Thymus (tissue), 11 donors: ENCODE measurements at regions not wholly inside any gene's neighbourhood (a gene's known extent, or its start where the extent isn't known, plus 50 kb on each side); places are given as distances from the start of the nearest gene placed in this dataset.

Source experiments
- DNase-seq, 9 donors: peaks; one replicate each; pipeline ENCODE4 v3.0.0-alpha.2; 2013; ENCODE audit warnings: low spot score in 9 of 9, low read depth in 6 of 9, missing footprints in 1 of 9
- H3K27ac ChIP-seq, 2 donors: one replicate each; pipeline ENCODE4 v1.5.1; 2013; ENCODE audit warnings: control low read depth in 1 of 2, low read depth in 1 of 2, low read length in 1 of 2, mild to moderate bottlenecking in 1 of 2, moderate library complexity in 1 of 2
- H3K27me3 ChIP-seq, 2 donors: one replicate each; pipeline ENCODE4 v1.5.1; 2013; ENCODE audit warnings: low read length in 1 of 2; ENCODE audit not compliant: control insufficient read depth in 2 of 2, insufficient read depth in 1 of 2
- H3K36me3 ChIP-seq, 2 donors: one replicate each; pipeline ENCODE4 v1.5.1; 2013; ENCODE audit warnings: low read length in 1 of 2, mild to moderate bottlenecking in 1 of 2, moderate library complexity in 1 of 2; ENCODE audit not compliant: control insufficient read depth in 2 of 2, insufficient read depth in 2 of 2
- H3K4me1 ChIP-seq, 2 donors: one replicate each; pipeline ENCODE4 v1.5.1; 2013; ENCODE audit warnings: low read length in 2 of 2; ENCODE audit not compliant: control insufficient read depth in 2 of 2, insufficient read depth in 2 of 2
- H3K4me3 ChIP-seq, 2 donors: one replicate each; pipeline ENCODE4 v1.5.1; 2013; ENCODE audit warnings: low read length in 2 of 2, control low read depth in 1 of 2, mild to moderate bottlenecking in 1 of 2
- H3K9me3 ChIP-seq, 2 donors: one replicate each; pipeline ENCODE4 v1.5.1; 2013; ENCODE audit warnings: low read length in 1 of 2, mild to moderate bottlenecking in 1 of 2; ENCODE audit not compliant: control insufficient read depth in 2 of 2, insufficient read depth in 1 of 2
- WGBS: extraction: QIAGEN DNeasy Blood & Tissue Kit; methylation state at CpG from one replicate; pipeline ENCODE4 v1.1.7; 2013; 5-methylcytosine and 5-hydroxymethylcytosine counted together
- donor health status: healthy.

GRCh38 chr7:144969787-144970186, 133.9 kb upstream of the TPK1 start:
- no peak overlapping the region for H3K27ac ChIP-seq
- H3K9me3 ChIP-seq = no peaks in the 10 kb centered on the region
- no peaks in the 10 kb centered on the region for H3K27me3 ChIP-seq
- no peak for DNase-seq
- 80% methylated on average over 3 of the region's 3 CpGs for WGBS
- no peaks in the 10 kb centered on the region for H3K36me3 ChIP-seq
- H3K4me3 ChIP-seq = no peak overlapping the region
- H3K4me1 ChIP-seq = no peaks in the 10 kb centered on the region

- Histone ChIP-seq H3K27me3 (no peaks in the 10 kb centered on the region), H3K4me1 (no peaks in the 10 kb centered on the region), H3K9me3 (no peaks in the 10 kb centered on the region), H3K36me3 (no peaks in the 10 kb centered on the region), H3K4me3 (no peak overlapping the region), H3K27ac (no peak overlapping the region)
- 93% methylated on average over 3 of the region's 3 CpGs for WGBS
- DNase-seq = no peak
These were observed 124.9 kb upstream of the TPK1 start for GRCh38 chr7:144960763-144961162.

DNA sequence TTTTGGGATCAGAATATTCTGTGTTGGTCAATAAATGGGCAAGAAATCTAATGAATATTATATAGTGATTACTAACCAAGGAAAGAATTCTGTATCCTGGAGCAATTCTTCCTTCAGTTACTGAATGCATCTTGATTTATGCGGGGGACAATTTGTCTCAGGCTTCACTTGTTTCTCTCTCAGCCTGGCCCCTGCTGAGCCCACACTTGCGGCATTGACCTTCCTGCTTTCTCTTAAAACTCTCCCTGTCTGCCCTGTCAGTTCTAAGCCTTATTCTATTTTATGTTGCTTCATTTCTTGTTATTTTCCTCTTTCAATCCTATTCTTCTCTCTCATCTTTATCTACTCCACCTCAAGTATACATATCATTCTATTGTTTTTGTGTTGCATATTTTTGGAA, 122.1 kb upstream of the TPK1 start:
- H3K4me1 ChIP-seq = no peaks in the 10 kb centered on the region
- 94% methylated on average over 2 of the region's 2 CpGs for WGBS
- no peak overlapping the region for H3K4me3 ChIP-seq
- H3K9me3 ChIP-seq = no peaks in the 10 kb centered on the region
- H3K27ac ChIP-seq = no peak overlapping the region
- no peaks in the 10 kb centered on the region for H3K27me3 ChIP-seq
- no peak for DNase-seq
- H3K36me3 ChIP-seq = no peaks in the 10 kb centered on the region

- DNase-seq = no peak
- Histone ChIP-seq H3K4me3 (no peak overlapping the region), H3K4me1 (no peaks in the 10 kb centered on the region), H3K36me3 (no peaks in the 10 kb centered on the region), H3K9me3 (no peaks in the 10 kb centered on the region), H3K27ac (no peak overlapping the region), H3K27me3 (no peaks in the 10 kb centered on the region)
- WGBS = 90% methylated on average over 1 of the region's 1 CpG
These were observed 119.6 kb upstream of the TPK1 start for GRCh38 chr7:144955422-144955821.

- DNase-seq = no peak
- H3K27ac ChIP-seq = no peak overlapping the region
- H3K9me3 ChIP-seq = no peaks in the 10 kb centered on the region
- WGBS = 95% methylated on average over 1 of the region's 1 CpG
- no peak overlapping the region for H3K4me3 ChIP-seq
- H3K36me3 ChIP-seq = no peaks in the 10 kb centered on the region
- no peaks in the 10 kb centered on the region for H3K27me3 ChIP-seq
- H3K4me1 ChIP-seq = no peaks in the 10 kb centered on the region
These were observed 105.3 kb upstream of the TPK1 start for GRCh38 chr7:144941127-144941526.

GRCh38 chr7:144937199-144937598, 101.3 kb upstream of the TPK1 start:
- H3K9me3 ChIP-seq = no peaks in the 10 kb centered on the region
- no peak for DNase-seq
- H3K4me3 ChIP-seq = no peak overlapping the region
- WGBS = 71% methylated on average over 2 of the region's 2 CpGs
- no peak overlapping the region for H3K27ac ChIP-seq
- no peaks in the 10 kb centered on the region for H3K4me1 ChIP-seq
- H3K27me3 ChIP-seq = no peaks in the 10 kb centered on the region
- H3K36me3 ChIP-seq = no peaks in the 10 kb centered on the region

DNA sequence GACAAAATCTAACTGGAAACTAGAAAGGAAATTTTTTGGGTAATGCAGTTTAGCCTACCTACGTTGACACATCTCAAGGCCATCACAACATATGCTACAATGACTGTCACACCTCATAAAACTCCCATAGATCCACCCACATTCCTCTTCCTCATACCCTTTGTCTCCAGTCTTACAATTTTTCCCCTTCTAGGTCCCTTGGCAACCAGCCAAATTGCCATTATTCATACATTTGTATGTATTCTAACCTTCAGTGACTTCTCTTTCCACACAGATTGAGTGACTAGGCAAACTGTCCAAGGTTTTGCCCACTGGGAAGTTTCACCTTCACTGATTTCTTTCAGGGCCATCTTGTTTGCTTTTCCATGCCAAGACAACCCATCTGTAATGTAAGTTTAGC, 100.5 kb upstream of the TPK1 start:
- 76% methylated on average over 1 of the region's 1 CpG for WGBS
- no peaks in the 10 kb centered on the region for H3K9me3 ChIP-seq
- H3K27me3 ChIP-seq = no peaks in the 10 kb centered on the region
- no peak for DNase-seq
- no peaks in the 10 kb centered on the region for H3K4me1 ChIP-seq
- H3K27ac ChIP-seq = no peak overlapping the region
- H3K36me3 ChIP-seq = no peaks in the 10 kb centered on the region
- H3K4me3 ChIP-seq = no peak overlapping the region

GRCh38 chr7:144910411-144910810, 74.6 kb upstream of the TPK1 start:
- no peaks in the 10 kb centered on the region for H3K36me3 ChIP-seq
- H3K9me3 ChIP-seq = no peaks in the 10 kb centered on the region

DNA sequence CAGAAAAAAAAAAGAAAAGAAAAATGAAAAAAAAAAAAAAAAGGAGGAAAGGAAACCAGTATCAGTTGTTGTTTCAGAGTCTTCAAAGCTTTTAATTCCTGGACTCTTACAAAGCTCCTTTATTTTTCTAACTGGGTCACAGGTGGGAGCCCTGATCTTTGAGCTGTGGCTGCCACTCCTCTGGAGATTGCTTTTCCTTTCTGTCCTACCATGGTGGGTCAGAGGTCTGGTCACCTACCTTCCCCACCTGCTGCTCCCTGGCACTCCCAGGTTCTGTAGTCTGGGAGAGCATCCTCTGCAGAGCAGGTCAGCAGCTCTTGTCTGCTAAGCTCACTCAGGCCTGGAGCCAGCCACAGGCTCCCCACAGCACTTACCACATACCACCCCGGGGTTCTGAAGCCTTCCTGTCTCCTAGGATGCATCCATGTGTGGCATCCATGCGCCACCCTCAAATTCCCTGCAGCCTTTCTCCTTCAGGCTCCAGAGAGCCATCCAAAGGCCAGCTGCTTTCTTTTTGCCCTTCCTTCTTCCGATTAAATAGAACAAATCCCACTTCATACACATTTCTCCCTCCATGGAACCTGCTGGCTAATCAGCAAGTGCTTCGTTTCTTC, 73.2 kb upstream of the TPK1 start:
- Histone ChIP-seq H3K27ac (no peak overlapping the region), H3K9me3 (no peaks in the 10 kb centered on the region), H3K27me3 (no peaks in the 10 kb centered on the region), H3K4me1 (no peaks in the 10 kb centered on the region), H3K4me3 (no peak overlapping the region), H3K36me3 (no peaks in the 10 kb centered on the region)
- no peak for DNase-seq
- 70% methylated on average over 4 of the region's 4 CpGs for WGBS

More at GRCh38 chr7:144910411-144910810, 74.6 kb upstream of the TPK1 start:
- Histone ChIP-seq H3K27me3 (no peaks in the 10 kb centered on the region), H3K27ac (no peak overlapping the region), H3K4me1 (no peaks in the 10 kb centered on the region), H3K4me3 (no peak overlapping the region)
- peak in 1 of 9 donors; percentile 0 for DNase-seq
- WGBS = 45% methylated on average over 6 of the region's 6 CpGs

GRCh38 chr7:144908324-144908723, 72.5 kb upstream of the TPK1 start:
- no peak for DNase-seq
- Histone ChIP-seq H3K27ac (no peak overlapping the region), H3K4me1 (no peaks in the 10 kb centered on the region), H3K27me3 (no peaks in the 10 kb centered on the region), H3K36me3 (no peaks in the 10 kb centered on the region), H3K9me3 (no peaks in the 10 kb centered on the region), H3K4me3 (no peak overlapping the region)
- WGBS = 98% methylated on average over 1 of the region's 1 CpG
